Tibial nerve (tissue), 4 donors: ENCODE measurements at regions not wholly inside any gene's neighbourhood (a gene's known extent, or its start where the extent isn't known, plus 50 kb on each side); places are given as distances from the start of the nearest gene placed in this dataset.

Experiments used
- DNase-seq, 2 donors: peaks; one replicate each; pipeline ENCODE4 v3.0.0-alpha.2; 2019; ENCODE audit warnings: low spot score in 2 of 2
- H3K27ac ChIP-seq, 4 donors: fragments of 200-600 bp; sonication (generic) in 3 of 4; one replicate each; pipeline ENCODE4 v1.5.1; 2017 to 2019; ENCODE audit warnings: mild to moderate bottlenecking in 1 of 4
- H3K27me3 ChIP-seq, 2 donors: fragments of 200-600 bp; sonication (generic) in 1 of 2; one replicate each; pipeline versions ENCODE4 v1.5.1 to v1.6.0; 2017 to 2019
- H3K36me3 ChIP-seq, 3 donors: fragments of 200-600 bp; sonication (generic); one replicate each; pipeline ENCODE4 v1.5.1; 2018 to 2019
- H3K4me1 ChIP-seq, 4 donors: fragments of 200-600 bp; sonication (generic) in 3 of 4; one replicate each; pipeline ENCODE4 v1.5.1; 2017 to 2019
- H3K4me3 ChIP-seq, 4 donors: fragments of 200-600 bp; sonication (generic) in 3 of 4; one replicate each; pipeline ENCODE4 v1.5.1; 2017 to 2019; ENCODE audit warnings: mild to moderate bottlenecking in 1 of 4, moderate library complexity in 1 of 4
- H3K9me3 ChIP-seq, 4 donors: fragments of 200-600 bp; sonication (generic) in 3 of 4; one replicate each; pipeline ENCODE4 v1.5.1; 2017 to 2019
- CTCF ChIP-seq, 5 experiments: fragments of 200-600 bp in 3 of 5; fragments of 450-650 bp in 2 of 5; sonication (generic) in 3 of 5; IDR thresholded peaks; one replicate each; pipeline ENCODE4 v1.5.1; 2016 to 2019; ENCODE audit warnings: antibody characterized with exemption in 5 of 5, mild to moderate bottlenecking in 3 of 5, moderate library complexity in 2 of 5
- EP300 ChIP-seq, 2 donors: sonication (generic); formaldehyde crosslinking; IDR thresholded peaks; one replicate each; pipeline ENCODE4 v1.6.1; 2017; ENCODE audit warnings: antibody characterized with exemption in 2 of 2, mild to moderate bottlenecking in 1 of 2
- POLR2A ChIP-seq, 2 donors: fragments of 450-650 bp; IDR thresholded peaks; one replicate each; pipeline ENCODE4 v1.6.1; 2017; ENCODE audit warnings: antibody characterized with exemption in 2 of 2, mild to moderate bottlenecking in 2 of 2, moderate library complexity in 2 of 2
- WGBS, 2 donors: methylation state at CpG; one replicate each; pipeline ENCODE4 v1.1.5; 2018; 5-methylcytosine and 5-hydroxymethylcytosine counted together

GRCh38 chr11:26942356-26942755, 51.6 kb upstream of the FIBIN start:
- H3K4me1 ChIP-seq, result peaks cover 0 to 15% (median 7%) of the 10 kb centered on the region in 4 donors
- no peak overlapping the region for H3K4me3 ChIP-seq
- TF ChIP-seq CTCF (IDR thresholded peaks at IDR 0.05), result no peak
- no peaks in the 10 kb centered on the region for H3K27me3 ChIP-seq
- DNase-seq, result no peak
- 72 to 74% methylated on average over 3 of the region's 3 CpGs for WGBS, 2 donors
- H3K9me3 ChIP-seq, result no peaks in the 10 kb centered on the region
- H3K36me3 ChIP-seq, result no peaks in the 10 kb centered on the region
- H3K27ac ChIP-seq, result no peak overlapping the region

GRCh38 chr11:26943636-26944035, 50.3 kb upstream of the FIBIN start:
- H3K36me3 ChIP-seq, result no peaks in the 10 kb centered on the region
- 95 to 97% methylated on average over 3 of the region's 3 CpGs for WGBS, 2 donors

More at GRCh38 chr11:26943636-26944035, 50.3 kb upstream of the FIBIN start:
- H3K27me3 ChIP-seq, result no peaks in the 10 kb centered on the region
- H3K9me3 ChIP-seq, result no peaks in the 10 kb centered on the region
- TF ChIP-seq CTCF (IDR thresholded peaks at IDR 0.05) (no peak), POLR2A (IDR thresholded peaks at IDR 0.05) (no peak), EP300 (IDR thresholded peaks at IDR 0.05) (no peak)
- peaks cover 0 to 25% (median 7%) of the 10 kb centered on the region in 4 donors for H3K4me1 ChIP-seq
- peak overlapping the region in 1 of 4 donors; percentile 9 for H3K27ac ChIP-seq
- H3K4me3 ChIP-seq, result no peak overlapping the region
- DNase-seq, result no peak
